Stomach smooth muscle (tissue), 2 donors: ENCODE measurements at regions not wholly inside any gene's neighbourhood (a gene's known extent, or its start where the extent isn't known, plus 50 kb on each side); places are given as distances from the start of the nearest gene placed in this dataset.

Source experiments
- H3K27ac ChIP-seq: one replicate; pipeline ENCODE4 v1.7.0; 2013; ENCODE audit warnings: mild to moderate bottlenecking, low read length, inconsistent platforms
- H3K27me3 ChIP-seq, 2 donors: one replicate each; pipeline ENCODE4 v1.7.0; 2013; ENCODE audit warnings: low read length in 2 of 2; ENCODE audit not compliant: insufficient read depth in 2 of 2, control insufficient read depth in 1 of 2
- H3K36me3 ChIP-seq, 2 donors: one replicate each; pipeline ENCODE4 v1.7.0; 2013; ENCODE audit warnings: low read length in 2 of 2; ENCODE audit not compliant: control insufficient read depth in 2 of 2, insufficient read depth in 2 of 2
- H3K4me1 ChIP-seq: one replicate; pipeline ENCODE4 v1.7.0; 2013; ENCODE audit warnings: low read length; ENCODE audit not compliant: control insufficient read depth, insufficient read depth
- H3K4me3 ChIP-seq, 2 donors: one replicate each; pipeline ENCODE4 v1.7.0; 2013; ENCODE audit warnings: low read length in 2 of 2
- H3K9ac ChIP-seq, 2 donors: one replicate each; pipeline ENCODE4 v1.7.0; 2013; ENCODE audit warnings: low read length in 2 of 2, mild to moderate bottlenecking in 1 of 2
- H3K9me3 ChIP-seq, 2 donors: one replicate each; pipeline ENCODE4 v1.7.0; 2013; ENCODE audit warnings: low read length in 2 of 2; ENCODE audit not compliant: control insufficient read depth in 2 of 2
- donor health status: healthy.
- donor health status: Pancreatic carcinoma.

DNA sequence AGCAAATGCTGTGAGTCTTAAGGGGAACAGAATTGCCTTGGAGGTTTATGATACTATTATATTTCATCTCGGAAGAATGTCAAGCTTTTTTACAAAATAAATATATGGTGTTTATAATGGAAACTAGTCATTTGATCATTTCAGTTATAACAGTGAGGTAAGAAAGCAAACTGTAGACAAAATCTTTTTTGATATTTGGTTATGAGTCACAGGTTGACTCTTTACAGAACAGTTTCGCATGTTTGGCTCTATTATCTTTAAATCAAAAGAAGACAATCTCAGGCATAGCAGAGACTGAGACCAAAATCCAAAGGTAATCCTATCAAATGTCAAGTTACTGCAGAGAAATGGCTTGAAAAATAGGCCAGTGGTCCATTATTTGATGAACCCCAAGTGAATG, 490.9 kb upstream of the MDFIC2 start:
- Histone ChIP-seq H3K4me3 (no peak overlapping the region), H3K27me3 (no peaks in the 10 kb centered on the region), H3K36me3 (no peaks in the 10 kb centered on the region), H3K9ac (no peak overlapping the region), H3K4me1 (no peaks in the 10 kb centered on the region), H3K27ac (no peak overlapping the region), H3K9me3 (no peaks in the 10 kb centered on the region)

DNA sequence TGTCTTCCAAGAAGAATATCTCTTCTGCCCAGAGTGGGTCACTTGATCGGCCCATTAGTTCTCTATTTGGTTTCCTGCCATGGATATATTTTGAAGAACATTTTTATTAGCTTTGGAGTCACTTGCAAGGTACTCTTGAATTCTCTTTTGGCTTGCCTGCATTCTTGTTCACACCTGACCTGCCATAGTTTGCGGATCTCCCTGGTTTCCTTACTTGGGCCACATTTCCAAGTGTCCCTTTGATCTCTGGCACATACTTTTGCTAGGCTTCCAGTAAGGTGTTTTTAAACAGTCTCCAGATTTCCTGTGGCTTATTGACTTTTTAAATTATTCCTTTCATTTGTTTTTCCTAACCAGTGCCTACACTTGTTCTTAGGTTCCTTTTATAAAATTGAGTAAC, 488.5 kb upstream of the MDFIC2 start:
- Histone ChIP-seq H3K9ac (no peak overlapping the region), H3K4me3 (no peak overlapping the region), H3K4me1 (no peaks in the 10 kb centered on the region), H3K36me3 (no peaks in the 10 kb centered on the region), H3K9me3 (no peaks in the 10 kb centered on the region), H3K27ac (no peak overlapping the region), H3K27me3 (no peaks in the 10 kb centered on the region)

DNA sequence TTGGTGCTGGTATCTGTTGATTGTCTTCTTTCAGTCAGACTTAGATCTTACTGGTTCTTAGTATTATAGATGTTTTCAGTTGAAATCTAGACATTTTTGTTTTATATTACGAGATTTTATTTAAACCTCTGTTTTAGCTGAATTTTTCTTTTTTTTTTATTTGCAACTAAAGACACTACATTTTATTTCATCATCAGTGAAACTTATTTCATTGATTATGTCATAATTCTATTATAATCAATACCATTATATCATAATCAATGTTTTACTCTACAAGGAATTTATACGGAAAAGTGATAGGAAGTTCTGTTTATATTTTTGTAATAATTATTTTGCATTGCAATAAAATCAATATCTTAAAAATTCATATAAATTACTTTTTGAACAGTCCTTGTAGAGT, 477.4 kb upstream of the MDFIC2 start:
- Histone ChIP-seq H3K4me1 (no peaks in the 10 kb centered on the region), H3K9me3 (no peaks in the 10 kb centered on the region), H3K4me3 (no peak overlapping the region), H3K9ac (no peak overlapping the region), H3K27ac (no peak overlapping the region), H3K27me3 (no peaks in the 10 kb centered on the region), H3K36me3 (no peaks in the 10 kb centered on the region)

DNA sequence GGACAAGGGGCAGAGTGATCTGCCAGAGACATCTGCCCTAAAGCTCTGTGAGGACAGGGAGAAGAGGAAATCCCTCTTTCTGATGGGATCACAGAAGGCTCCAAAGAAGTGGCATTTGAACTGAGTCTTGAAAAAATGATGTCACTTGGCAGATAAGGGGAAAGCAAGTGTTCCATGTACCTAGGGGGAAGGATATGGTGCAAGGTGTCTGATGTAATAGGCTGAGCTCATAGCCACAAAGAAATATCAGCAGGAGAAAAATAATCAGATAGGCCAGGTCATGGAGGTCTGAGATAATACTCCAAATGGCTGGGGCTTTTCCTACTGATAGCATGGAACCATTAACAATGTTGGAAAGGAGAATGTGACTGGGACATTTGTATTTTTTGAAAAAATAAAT, 468.4 kb upstream of the MDFIC2 start:
- H3K9me3 ChIP-seq, result no peaks in the 10 kb centered on the region
- no peaks in the 10 kb centered on the region for H3K36me3 ChIP-seq
- no peaks in the 10 kb centered on the region for H3K4me1 ChIP-seq
- no peak overlapping the region for H3K9ac ChIP-seq
- H3K4me3 ChIP-seq, result no peak overlapping the region
- no peaks in the 10 kb centered on the region for H3K27me3 ChIP-seq
- H3K27ac ChIP-seq, result no peak overlapping the region

DNA sequence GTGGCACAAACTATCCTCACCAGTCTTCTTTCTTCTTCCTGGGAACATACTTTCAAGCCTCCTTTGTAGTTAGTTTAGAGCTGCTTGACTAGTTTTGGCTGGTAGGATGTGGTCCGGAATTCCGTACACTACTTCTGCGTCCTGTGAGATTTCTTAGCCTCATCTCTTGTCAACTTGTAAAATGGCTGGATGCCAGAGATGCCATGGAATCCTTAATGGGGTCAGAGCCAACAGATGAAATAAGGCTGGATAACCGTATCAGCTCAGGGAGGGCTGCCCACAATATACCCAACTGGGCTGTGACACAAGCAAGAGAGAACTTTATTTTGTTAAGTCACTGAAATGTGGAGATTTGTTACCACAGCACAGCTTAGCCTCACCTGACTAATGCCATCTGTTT, 466.9 kb upstream of the MDFIC2 start:
- no peak overlapping the region for H3K27ac ChIP-seq
- no peaks in the 10 kb centered on the region for H3K4me1 ChIP-seq
- no peak overlapping the region for H3K9ac ChIP-seq
- no peak overlapping the region for H3K4me3 ChIP-seq
- H3K9me3 ChIP-seq, result no peaks in the 10 kb centered on the region
- H3K36me3 ChIP-seq, result no peaks in the 10 kb centered on the region
- no peaks in the 10 kb centered on the region for H3K27me3 ChIP-seq

DNA sequence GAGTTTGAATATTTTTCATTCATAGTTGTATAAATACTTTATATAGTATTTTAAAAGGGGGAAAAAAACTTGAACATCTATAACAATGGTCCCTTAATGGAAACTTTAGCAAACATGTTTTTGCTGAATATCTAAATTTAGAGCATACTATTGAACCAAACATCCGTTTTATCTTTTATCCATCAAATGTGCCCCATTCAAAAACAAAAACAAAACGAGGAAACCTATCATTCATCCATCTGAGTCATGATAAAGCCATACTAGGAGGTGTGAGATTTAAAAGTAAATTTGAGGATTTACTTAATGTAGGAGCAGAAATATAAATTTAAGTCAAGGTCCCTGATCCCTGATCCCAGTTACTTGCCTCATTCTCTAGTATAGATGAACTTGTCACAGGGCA, 463.6 kb upstream of the MDFIC2 start:
- Histone ChIP-seq H3K9me3 (no peaks in the 10 kb centered on the region), H3K4me1 (no peaks in the 10 kb centered on the region), H3K9ac (no peak overlapping the region), H3K27me3 (no peaks in the 10 kb centered on the region), H3K36me3 (no peaks in the 10 kb centered on the region), H3K4me3 (no peak overlapping the region), H3K27ac (no peak overlapping the region)

DNA sequence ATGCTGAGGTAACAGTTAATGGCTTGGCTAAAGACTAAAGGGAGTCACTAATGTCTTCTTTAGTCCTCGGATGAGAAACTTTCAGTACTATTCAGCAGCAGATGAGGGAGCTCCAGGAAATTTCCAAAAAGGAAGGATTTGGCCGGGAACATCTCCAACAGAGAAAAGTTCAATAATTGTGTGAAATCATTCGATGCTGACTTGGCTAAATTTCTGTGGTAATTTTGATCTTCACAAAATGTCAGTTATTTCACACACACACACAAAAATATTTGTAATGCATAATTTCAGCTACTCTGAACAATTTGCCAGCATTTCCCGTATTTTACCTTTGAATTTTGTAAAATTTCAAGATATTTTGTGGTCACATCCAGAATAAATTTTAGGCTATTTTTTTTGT, 462.8 kb upstream of the MDFIC2 start:
- H3K9me3 ChIP-seq, result no peaks in the 10 kb centered on the region
- no peaks in the 10 kb centered on the region for H3K27me3 ChIP-seq
- H3K36me3 ChIP-seq, result no peaks in the 10 kb centered on the region
- H3K9ac ChIP-seq, result no peak overlapping the region
- no peak overlapping the region for H3K27ac ChIP-seq
- H3K4me3 ChIP-seq, result no peak overlapping the region
- H3K4me1 ChIP-seq, result no peaks in the 10 kb centered on the region

DNA sequence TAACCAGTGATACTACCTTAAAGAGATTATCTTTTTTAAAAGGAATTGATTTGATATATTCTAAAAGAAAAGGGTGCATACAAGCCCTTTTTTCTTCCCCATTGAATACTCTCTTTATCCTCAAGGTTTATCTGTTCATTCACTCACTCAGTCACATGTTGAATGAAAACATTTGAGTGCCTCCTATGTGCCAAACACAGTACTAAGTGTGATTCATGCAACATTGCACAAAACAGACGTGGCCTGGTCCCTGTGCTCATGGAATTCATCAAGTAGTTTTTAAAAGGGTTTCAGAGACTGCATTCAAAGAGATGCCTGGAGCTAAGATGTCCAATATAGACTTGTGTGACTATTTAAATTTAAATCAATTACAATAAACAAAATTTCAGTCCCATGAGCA, 462.2 kb upstream of the MDFIC2 start:
- no peaks in the 10 kb centered on the region for H3K4me1 ChIP-seq
- H3K9me3 ChIP-seq, result no peaks in the 10 kb centered on the region
- H3K4me3 ChIP-seq, result no peak overlapping the region
- H3K27ac ChIP-seq, result no peak overlapping the region
- H3K36me3 ChIP-seq, result no peaks in the 10 kb centered on the region
- no peak overlapping the region for H3K9ac ChIP-seq
- no peaks in the 10 kb centered on the region for H3K27me3 ChIP-seq

DNA sequence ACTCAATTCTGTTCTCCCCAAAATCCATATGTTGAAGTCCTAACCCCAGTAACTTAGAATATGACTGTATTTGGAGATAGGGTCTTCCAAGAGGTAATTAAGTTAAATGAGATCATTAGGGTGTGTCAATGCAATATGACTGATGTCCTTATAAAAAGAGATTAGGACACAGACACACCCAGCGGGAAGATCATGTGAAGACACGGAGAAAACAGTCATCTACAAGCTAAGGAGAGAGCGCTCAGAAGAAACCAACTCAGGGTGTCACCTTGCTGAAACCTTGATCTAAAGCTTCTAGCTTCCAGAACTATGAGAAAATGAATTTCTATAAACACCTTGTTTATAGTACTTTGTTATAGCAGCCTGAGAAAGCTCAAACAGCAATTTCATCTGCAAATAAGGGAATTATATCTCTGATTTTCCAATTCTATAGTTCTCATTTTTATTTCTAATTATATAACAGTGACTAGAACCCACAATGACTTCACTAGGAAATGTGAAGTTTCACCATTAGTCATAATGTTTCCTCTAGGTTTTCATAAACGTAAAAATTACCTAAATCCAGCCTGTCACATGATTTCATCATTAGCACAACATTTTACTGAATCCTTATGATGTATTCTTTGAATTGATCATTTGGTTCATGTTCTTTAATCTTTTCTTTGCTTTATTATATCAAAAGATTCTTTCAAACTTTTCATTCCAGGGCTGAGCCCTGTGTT, 459.1 kb upstream of the MDFIC2 start:
- H3K4me1 ChIP-seq, result no peaks in the 10 kb centered on the region
- H3K9me3 ChIP-seq, result no peaks in the 10 kb centered on the region
- no peak overlapping the region for H3K4me3 ChIP-seq
- no peaks in the 10 kb centered on the region for H3K27me3 ChIP-seq
- no peak overlapping the region for H3K27ac ChIP-seq
- no peaks in the 10 kb centered on the region for H3K36me3 ChIP-seq
- H3K9ac ChIP-seq, result no peak overlapping the region

DNA sequence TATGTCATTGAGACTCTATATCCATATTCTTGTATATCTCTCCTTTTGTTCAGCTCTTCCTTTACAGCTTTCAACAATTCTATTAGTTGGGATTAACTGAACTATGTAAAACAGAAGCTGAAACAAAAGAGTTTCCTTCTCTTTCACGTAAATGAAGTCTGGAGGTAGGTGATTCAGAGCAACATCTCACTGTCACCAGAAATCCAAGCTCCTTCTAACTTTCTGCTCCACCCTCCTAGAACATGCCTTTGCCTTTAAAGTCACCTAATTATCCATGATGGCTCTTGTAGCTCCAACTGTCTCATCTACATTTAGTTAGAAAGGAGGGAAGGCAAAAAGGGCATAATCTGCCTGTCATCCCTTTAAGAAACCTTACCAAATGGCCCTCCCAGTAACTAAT, 458.2 kb upstream of the MDFIC2 start:
- no peak overlapping the region for H3K4me3 ChIP-seq
- H3K4me1 ChIP-seq, result no peaks in the 10 kb centered on the region
- H3K36me3 ChIP-seq, result no peaks in the 10 kb centered on the region
- no peaks in the 10 kb centered on the region for H3K27me3 ChIP-seq
- no peaks in the 10 kb centered on the region for H3K9me3 ChIP-seq
- H3K27ac ChIP-seq, result no peak overlapping the region
- no peak overlapping the region for H3K9ac ChIP-seq

DNA sequence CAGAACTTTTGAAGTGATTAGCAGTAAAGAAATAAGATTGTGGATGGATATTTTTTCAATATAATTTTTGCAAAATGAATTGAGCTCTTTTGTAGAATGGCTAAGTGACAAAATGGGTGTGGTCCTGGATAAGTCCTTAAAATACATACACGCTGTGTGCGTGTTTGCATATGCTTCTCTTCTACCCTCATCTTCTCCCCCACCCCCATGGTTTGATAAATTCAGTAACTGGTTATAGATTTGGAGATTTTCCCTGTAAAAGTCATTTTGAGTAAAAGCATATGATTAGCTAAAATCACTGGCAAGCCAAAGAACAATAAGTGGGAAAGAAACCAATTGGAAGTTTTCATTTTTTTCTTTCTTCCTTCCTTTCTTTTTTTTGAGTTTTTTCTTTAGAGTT, 453.9 kb upstream of the MDFIC2 start:
- no peak overlapping the region for H3K27ac ChIP-seq
- H3K9ac ChIP-seq, result no peak overlapping the region
- no peak overlapping the region for H3K4me3 ChIP-seq
- no peaks in the 10 kb centered on the region for H3K4me1 ChIP-seq
- H3K27me3 ChIP-seq, result no peaks in the 10 kb centered on the region
- H3K36me3 ChIP-seq, result no peaks in the 10 kb centered on the region
- no peaks in the 10 kb centered on the region for H3K9me3 ChIP-seq
